ENCODE measurements at regions not wholly inside any gene's neighbourhood (a gene's known extent, or its start where the extent isn't known, plus 50 kb on each side); places are given as distances from the start of the nearest gene placed in this dataset.
"Not testable (repeated sequence)": the region's sequence is repeated elsewhere in the genome, so short reads cannot be mapped to it uniquely, and the experiment has no call there.

DNA sequence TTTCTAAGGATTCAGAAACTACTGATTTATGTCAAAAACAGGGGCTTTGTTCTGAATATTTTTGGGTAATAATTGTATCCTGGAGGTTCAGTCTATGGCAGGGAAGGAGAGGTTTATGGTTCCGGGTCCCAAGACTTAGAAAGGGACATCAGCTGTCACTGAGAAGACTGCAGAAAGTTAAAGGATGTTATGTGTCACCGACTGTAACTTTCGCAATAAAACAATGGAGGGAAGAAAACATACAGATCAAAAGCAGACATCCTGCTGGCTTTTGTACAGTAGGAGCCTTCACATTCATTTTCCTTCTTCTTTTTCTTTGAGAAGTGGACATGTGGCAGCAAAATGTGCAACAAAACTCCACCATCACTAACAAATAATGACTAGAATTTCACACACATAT lies 900.7 kb upstream of the SOX11 start:
- H2AFZ ChIP-seq (ENCODE audit: low read length) = no peak overlapping the region
- H4K20me1 ChIP-seq (ENCODE audit: insufficient read depth, low read length) = no peaks in the 10 kb centered on the region
- TF ChIP-seq, protein P1, sequence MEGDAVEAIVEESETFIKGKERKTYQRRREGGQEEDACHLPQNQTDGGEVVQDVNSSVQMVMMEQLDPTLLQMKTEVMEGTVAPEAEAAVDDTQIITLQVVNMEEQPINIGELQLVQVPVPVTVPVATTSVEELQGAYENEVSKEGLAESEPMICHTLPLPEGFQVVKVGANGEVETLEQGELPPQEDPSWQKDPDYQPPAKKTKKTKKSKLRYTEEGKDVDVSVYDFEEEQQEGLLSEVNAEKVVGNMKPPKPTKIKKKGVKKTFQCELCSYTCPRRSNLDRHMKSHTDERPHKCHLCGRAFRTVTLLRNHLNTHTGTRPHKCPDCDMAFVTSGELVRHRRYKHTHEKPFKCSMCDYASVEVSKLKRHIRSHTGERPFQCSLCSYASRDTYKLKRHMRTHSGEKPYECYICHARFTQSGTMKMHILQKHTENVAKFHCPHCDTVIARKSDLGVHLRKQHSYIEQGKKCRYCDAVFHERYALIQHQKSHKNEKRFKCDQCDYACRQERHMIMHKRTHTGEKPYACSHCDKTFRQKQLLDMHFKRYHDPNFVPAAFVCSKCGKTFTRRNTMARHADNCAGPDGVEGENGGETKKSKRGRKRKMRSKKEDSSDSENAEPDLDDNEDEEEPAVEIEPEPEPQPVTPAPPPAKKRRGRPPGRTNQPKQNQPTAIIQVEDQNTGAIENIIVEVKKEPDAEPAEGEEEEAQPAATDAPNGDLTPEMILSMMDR (IDR thresholded peaks at IDR 0.05; ENCODE audit: extremely low read depth, low read depth, low read length) = no peak
- DNase-seq (ENCODE audit: insufficient read length, low spot score, missing footprints) = no peak
- H3K79me2 ChIP-seq (ENCODE audit: insufficient read depth, low read length) = no peaks in the 10 kb centered on the region
- no peaks in the 10 kb centered on the region for H3K4me1 ChIP-seq (ENCODE audit: insufficient read depth, low read length)
- H3K4me3 ChIP-seq (ENCODE audit: insufficient read depth, low read length) = no peak overlapping the region
- H3K36me3 ChIP-seq (ENCODE audit: insufficient read depth, low read length) = no peaks in the 10 kb centered on the region
- no peak overlapping the region for H3K27ac ChIP-seq (ENCODE audit: low read depth, low read length)
- H3K27me3 ChIP-seq (ENCODE audit: insufficient read depth, low read length) = no peaks in the 10 kb centered on the region
- H3K4me2 ChIP-seq (ENCODE audit: insufficient read depth, low read length) = no peak overlapping the region
- no peaks in the 10 kb centered on the region for H3K9me3 ChIP-seq (ENCODE audit: low read depth, low read length)

DNA sequence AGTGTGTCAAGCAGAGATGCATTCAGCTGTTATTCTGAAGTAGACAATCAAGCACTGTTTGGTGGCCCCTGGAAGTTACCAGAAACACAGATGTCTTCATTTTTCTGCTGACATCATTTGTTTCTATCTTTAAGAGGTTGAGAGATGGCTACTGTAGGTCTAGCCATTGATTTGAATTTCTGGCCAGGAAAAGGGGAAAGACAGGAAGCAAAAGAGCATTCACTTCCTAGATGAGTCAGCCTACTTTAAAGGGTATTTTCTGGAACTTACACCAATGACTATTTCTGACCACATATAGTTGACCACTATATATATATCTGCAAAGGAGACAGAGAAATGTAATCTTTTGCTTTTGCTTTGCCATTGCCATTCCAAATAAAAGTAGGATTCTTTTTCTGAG lies 900.1 kb upstream of the SOX11 start:
- TF ChIP-seq, protein P1 (IDR thresholded peaks at IDR 0.05; ENCODE audit: extremely low read depth, low read depth, low read length) = no peak
- H3K79me2 ChIP-seq (ENCODE audit: insufficient read depth, low read length) = no peaks in the 10 kb centered on the region
- no peaks in the 10 kb centered on the region for H3K4me1 ChIP-seq (ENCODE audit: insufficient read depth, low read length)

DNA sequence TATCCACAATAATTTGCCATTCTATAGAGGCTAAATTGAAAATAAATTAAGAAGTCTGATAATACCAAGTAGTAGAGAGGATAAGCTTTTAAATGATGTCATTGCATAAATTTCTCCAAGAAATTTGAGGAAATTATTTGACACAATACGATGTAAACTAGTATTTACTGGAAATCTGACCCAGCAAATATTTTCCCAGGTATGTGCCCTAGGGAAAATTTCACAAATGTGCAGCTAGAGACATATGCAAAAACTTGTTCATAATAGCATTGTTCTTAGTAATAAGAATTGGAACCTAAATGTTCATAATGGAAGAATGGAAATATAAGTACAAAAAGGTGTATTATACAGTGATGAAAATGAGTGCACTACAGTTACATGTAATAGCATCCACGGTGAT lies 888.8 kb upstream of the SOX11 start:
- H3K9me3 ChIP-seq (ENCODE audit: low read depth, low read length) = no peaks in the 10 kb centered on the region
- H3K27me3 ChIP-seq (ENCODE audit: insufficient read depth, low read length) = no peaks in the 10 kb centered on the region
- no peak overlapping the region for H3K4me3 ChIP-seq (ENCODE audit: insufficient read depth, low read length)
- no peak overlapping the region for H3K27ac ChIP-seq (ENCODE audit: low read depth, low read length)
- no peaks in the 10 kb centered on the region for H3K79me2 ChIP-seq (ENCODE audit: insufficient read depth, low read length)
- H4K20me1 ChIP-seq (ENCODE audit: insufficient read depth, low read length) = no peaks in the 10 kb centered on the region
- H3K4me1 ChIP-seq (ENCODE audit: insufficient read depth, low read length) = no peaks in the 10 kb centered on the region
- no peak for DNase-seq (ENCODE audit: insufficient read length, low spot score, missing footprints)
- TF ChIP-seq, protein P1 (IDR thresholded peaks at IDR 0.05; ENCODE audit: extremely low read depth, low read depth, low read length) = no peak
- no peak overlapping the region for H3K4me2 ChIP-seq (ENCODE audit: insufficient read depth, low read length)
- H2AFZ ChIP-seq (ENCODE audit: low read length) = no peak overlapping the region
- no peaks in the 10 kb centered on the region for H3K36me3 ChIP-seq (ENCODE audit: insufficient read depth, low read length)

More for the DNA sequence above, 900.1 kb upstream of the SOX11 start:
- no peak for DNase-seq (ENCODE audit: insufficient read length, low spot score, missing footprints)
- Histone ChIP-seq H3K4me3 (ENCODE audit: insufficient read depth, low read length) (no peak overlapping the region), H3K9me3 (ENCODE audit: low read depth, low read length) (no peaks in the 10 kb centered on the region), H4K20me1 (ENCODE audit: insufficient read depth, low read length) (no peaks in the 10 kb centered on the region), H3K4me2 (ENCODE audit: insufficient read depth, low read length) (no peak overlapping the region), H3K36me3 (ENCODE audit: insufficient read depth, low read length) (no peaks in the 10 kb centered on the region), H3K27ac (ENCODE audit: low read depth, low read length) (no peak overlapping the region), H3K27me3 (ENCODE audit: insufficient read depth, low read length) (no peaks in the 10 kb centered on the region), H2AFZ (ENCODE audit: low read length) (no peak overlapping the region)

DNA sequence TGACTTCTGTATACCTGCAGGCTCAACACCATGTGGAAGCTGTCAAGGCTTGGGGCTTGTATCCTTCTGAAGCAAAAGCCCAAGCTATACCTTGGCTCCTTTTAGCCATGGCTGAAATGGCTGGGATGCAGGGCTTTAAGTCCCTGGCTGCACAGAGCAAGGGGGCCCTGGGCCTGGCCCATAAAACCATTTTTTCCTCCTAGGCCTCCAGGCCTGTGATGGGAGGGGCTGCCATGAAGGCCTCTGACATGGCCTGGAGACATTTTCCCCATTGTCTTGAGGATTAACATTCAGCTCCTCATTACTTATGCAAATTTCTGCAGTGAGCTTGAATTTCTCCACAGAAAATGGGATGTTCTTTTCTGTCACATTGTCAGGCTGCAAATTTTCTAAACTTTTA lies 878.0 kb upstream of the SOX11 start:
- not testable (repeated sequence) for H2AFZ ChIP-seq (ENCODE audit: low read length); H3K36me3 ChIP-seq (ENCODE audit: insufficient read depth, low read length); H3K9me3 ChIP-seq (ENCODE audit: low read depth, low read length); H3K4me2 ChIP-seq (ENCODE audit: insufficient read depth, low read length); H3K4me1 ChIP-seq (ENCODE audit: insufficient read depth, low read length); H3K27ac ChIP-seq (ENCODE audit: low read depth, low read length); H3K79me2 ChIP-seq (ENCODE audit: insufficient read depth, low read length); DNase-seq (ENCODE audit: insufficient read length, low spot score, missing footprints); H4K20me1 ChIP-seq (ENCODE audit: insufficient read depth, low read length); H3K27me3 ChIP-seq (ENCODE audit: insufficient read depth, low read length); H3K4me3 ChIP-seq (ENCODE audit: insufficient read depth, low read length)
